Posterior vena cava (tissue), 2 donors: ENCODE measurements at regions not wholly inside any gene's neighbourhood (a gene's known extent, or its start where the extent isn't known, plus 50 kb on each side); places are given as distances from the start of the nearest gene placed in this dataset.

Source experiments
- DNase-seq: peaks from one replicate; pipeline ENCODE4 v3.0.0-alpha.2; 2020; ENCODE audit warnings: low spot score
- intact Hi-C, 2 donors: fragments of 100-400 bp; cut with DNase I; formaldehyde crosslinking; loops; one replicate each; pipeline versions ENCODE4 v1.14.1 to v1.14.2; 2022 to 2023
- donor health status: DM: yes; HTN: yes; CAD: no.
- donor health status: DM: yes; HTN: yes; CAD: no.

DNA sequence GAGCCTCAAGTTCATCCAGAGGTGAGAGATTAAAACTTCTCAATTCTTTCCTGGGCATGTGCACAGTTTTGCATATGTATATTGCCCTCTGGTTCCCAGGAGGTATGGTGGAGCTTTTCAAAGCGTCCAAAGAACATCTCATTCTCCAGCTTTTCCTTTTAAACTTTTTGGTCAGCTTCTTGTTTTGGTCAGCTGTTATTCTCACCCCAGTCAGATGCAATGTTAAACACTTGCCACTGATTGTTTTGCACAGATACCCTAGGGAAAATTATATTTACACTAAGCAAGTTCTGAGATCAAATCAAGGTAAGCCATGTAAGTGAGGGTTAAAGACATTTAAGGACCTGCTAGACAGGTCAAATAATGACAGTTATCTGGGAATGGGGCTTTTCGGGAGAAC is 261.3 kb downstream of the EDEM1 start:
- intact Hi-C loops = no loop called here
- no peak for DNase-seq

DNA sequence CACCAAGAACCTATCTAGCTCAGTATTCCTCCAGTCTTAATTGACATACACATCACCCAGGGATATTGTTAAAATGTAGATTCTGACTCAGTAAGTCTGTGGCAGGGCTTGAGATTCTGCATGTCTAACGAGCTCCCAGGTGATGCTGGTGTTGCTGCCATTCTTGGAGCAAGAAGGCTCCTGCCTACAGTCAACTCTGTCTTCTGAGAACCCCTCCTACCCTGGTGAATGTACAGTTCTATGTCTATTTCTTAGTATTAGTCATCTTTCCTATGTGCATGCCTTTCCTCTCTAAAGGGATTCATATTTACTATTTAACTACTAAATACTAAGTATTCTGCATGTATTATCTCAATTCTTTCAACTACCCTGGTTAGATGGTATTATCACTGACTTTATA is 268.7 kb downstream of the EDEM1 start:
- DNase-seq = no peak
- intact Hi-C loops = no loop called here

DNA sequence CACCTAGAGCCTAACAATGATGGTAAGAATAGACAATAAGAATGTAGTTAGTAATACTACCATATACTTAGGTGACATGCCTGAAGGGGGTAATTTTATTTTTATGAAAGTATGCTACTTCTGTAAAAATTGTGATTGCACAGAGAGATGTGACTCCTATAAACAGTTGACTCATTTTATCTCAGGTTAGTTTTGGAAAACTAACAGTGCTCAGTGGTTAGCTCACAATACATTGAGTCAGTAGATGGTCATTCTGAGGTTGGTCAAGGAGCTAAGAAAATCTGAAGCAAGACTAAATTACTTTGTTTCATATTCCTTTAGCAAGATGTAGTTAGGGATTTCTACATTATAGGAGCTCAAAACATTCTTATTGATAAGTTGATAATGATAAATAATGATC is 271.0 kb downstream of the EDEM1 start:
- no peak for DNase-seq
- intact Hi-C loops = no loop called here

DNA sequence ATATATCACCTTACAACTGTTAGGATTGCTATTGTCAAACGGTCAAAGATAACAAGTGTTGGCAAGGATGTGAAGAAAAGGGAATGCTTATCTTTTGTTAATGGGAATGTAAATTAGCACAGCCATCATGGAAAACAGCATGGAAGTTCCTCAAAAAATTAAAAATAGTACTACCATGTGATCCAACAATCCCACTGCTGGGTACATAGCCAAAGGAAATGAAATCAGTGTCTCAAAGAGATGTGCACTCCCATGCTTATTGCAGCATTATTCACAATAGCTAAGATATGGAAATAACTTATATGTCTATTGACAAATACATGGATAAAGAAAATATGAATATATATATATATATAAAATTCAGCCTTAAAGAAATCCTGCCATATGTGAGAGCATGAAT is 274.6 kb downstream of the EDEM1 start:
- no peak for DNase-seq
- intact Hi-C loops = no loop called here

DNA sequence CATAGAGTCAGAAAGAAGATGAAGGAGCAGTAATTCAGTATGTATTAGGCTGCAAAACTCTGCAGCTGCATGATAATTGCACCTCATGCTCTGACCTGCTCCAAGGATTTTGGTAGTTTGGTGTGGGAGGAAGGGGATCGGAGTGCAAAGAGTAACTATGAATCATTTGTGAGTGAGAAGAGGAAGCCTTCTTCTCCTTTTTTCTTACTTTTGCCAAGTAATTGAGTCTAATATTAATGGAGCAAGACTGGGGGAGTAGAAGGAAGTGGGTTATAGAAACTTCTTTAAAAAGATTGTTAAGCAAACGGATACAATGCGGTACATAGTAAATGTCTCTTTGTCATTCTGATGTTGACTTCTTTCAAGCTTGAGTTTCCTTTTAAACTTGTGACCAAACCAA is 276.5 kb downstream of the EDEM1 start:
- intact Hi-C loops = no loop called here
- no peak for DNase-seq

DNA sequence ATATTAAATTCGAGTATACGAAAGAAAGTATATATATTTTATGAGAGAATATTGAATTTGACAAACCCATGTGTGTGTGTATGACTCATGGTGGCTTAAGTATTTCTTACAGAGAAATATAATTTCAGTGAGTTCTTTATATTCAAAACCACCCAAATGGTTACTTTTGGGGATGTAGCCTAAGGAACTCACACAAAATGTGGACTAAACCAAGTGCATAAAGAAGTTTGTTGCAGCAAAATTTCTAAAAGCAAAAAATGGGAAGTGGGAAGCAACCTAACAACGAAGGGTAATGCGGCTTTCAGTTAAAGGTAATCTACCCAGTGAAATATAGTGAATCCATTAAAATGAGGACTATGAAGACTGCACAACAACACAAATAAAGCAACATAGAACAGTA is 277.1 kb downstream of the EDEM1 start:
- intact Hi-C loops = no loop called here
- DNase-seq = no peak

DNA sequence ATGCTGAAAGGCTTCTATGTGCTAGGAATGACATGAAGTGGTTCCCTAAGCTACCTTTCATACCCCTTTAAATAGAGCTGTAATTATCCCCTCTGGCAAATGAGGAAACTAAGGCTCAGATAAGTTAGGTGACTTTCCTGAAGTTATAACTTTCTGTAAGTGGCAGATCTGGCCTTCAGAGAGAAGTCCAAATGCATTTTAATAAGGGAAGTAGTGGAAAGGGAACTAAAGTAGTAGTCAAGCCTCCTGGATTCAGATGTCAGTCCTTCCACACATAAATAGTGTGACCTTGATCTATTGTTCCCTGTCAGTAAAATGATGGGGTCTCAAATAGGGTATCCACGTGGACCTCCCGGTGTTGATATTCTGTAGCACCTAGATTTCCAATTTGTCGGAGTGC is 277.7 kb downstream of the EDEM1 start:
- intact Hi-C loops = no loop called here
- no peak for DNase-seq

DNA sequence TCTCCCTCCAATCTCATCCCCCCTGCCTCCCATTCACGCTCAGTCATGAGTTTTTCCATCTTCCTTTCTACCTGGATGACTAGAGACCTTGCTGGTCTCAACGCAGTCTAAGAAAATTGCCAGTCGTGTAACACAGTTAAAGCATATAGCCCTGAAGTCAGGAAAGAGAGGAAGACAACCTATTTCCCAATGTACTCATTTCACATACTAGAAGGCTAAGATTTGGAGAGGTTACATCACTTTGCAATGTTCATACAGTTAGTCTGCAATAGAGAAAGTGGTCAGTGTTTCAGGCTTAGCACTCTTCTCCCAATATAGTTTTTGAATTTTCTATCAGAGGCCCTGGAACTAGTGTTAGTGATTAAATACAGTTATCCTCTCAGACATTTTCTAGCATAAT is 278.6 kb downstream of the EDEM1 start:
- intact Hi-C loops = no loop called here
- DNase-seq = no peak

DNA sequence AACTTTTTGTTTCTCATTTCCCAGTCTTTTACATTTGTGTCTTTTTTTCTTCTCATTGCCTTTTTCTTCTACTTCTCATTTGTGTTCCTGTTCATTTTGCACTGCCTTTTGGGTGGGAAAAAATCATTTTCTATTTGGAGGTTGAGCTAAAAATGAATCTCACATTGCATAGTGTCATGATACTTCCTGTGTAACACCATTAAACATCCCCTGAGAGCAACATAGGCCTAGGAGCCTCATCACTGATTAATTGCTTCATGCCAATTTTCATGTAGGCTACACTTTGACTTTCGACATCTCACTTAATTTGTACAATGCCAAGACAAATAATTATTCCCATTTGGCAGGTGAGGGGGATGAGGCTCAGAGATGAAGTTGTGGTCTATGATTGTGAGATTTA is 279.2 kb downstream of the EDEM1 start:
- no peak for DNase-seq
- intact Hi-C loops = no loop called here

DNA sequence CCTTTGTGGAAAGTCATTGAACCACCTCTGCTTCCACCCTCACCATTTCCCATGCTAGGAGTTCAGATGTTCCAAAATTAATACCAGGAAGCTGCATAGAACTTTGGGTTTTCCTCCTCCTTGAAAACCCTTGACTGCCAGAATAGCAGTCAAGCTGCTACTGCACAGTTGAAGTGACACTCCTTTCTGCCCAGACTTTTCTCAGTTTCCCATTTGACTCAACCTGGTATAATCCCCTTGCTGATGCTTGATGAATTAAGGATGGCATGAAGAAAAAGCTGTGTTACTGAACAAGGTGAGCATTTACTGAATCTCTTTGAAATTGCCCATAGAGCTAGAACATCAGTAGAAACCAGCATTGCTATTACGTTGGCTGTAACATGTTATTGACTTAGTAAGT is 286.0 kb downstream of the EDEM1 start:
- intact Hi-C loops = no loop called here
- DNase-seq = no peak

DNA sequence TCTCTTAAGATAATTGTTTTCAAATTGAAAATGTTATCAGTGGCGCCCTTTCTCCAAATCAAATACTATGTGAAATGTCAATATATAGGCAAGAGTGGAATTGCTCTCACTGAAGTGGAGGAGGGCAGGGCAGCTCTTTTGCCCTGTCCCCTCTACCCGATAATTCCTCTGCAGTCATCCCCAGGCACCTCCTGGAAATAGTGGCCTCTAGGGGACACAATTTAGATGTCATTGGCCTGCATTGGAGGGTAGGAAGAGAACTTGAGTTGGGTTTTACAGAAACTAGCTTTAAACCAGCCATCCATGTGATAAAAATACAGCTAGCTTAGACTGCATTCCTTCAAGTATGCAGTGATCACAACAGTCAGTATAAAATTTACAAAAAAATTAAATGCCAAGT is 288.9 kb downstream of the EDEM1 start:
- no peak for DNase-seq
- intact Hi-C loops = no loop called here

DNA sequence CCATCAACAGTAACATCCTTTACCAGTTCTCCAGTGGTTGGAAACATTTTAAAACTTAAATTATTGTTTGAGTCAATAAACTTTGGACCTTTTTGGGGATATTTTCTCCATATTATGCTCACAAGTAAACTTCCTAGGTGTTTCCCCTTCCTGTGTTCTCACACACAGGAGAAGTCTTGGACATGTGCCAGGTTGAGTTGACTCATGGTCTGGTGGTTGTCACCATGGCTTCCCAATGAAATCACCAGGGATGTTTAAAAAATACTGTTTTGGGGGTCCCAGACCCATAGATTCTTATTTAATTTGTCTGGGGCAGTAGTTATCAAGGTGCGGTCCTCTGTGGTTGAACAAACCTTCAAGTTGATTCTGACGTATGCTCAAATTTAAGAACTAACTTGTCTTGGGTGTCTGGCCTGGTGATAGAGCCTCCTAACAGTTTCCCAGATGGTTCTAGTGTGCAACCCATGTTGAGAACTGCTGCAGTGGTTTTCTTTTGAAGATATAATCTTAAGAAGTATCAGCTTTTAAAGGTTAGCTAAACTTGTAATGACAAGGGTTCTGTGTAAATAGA is 291.8 kb downstream of the EDEM1 start:
- intact Hi-C loops = no loop called here
- DNase-seq = no peak

DNA sequence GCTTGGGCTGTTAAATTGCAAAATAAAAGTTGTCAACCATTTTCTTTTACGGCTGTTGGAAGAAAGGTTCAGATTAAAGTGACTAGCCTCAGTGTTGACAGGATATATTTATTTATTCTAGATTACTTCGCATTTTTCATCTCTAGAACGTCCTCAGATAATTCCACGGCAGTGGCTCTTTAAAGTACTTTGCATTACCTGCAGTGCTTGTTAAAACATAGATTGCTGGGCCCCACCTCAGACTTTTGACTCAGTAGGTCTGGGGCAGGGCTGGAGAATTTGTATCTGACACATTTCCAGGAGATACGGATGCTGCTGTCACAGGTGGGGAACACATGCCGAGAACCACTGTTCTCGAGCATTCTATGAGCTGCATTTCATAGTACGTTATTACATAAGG is 292.7 kb downstream of the EDEM1 start:
- intact Hi-C loops = no loop called here
- no peak for DNase-seq

DNA sequence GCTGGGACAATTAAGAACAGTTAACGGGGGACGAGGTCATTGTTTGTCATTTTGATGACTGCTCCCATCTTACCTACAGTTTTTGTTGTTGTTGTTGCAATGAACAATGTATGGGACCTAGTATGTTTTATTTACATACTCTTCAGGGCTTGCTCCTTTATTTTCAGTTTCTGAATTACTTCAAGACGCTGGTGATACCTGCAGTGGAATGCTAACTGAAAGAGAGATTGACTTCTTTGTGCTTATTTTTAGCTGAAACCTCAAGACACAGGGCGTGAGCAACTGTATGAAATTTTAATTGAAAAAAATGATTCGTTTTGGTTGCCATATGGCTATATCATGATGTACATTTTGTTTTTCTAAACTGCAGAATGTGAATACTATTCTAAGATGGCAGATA is 297.9 kb downstream of the EDEM1 start:
- intact Hi-C loops = no loop called here
- DNase-seq = no peak

DNA sequence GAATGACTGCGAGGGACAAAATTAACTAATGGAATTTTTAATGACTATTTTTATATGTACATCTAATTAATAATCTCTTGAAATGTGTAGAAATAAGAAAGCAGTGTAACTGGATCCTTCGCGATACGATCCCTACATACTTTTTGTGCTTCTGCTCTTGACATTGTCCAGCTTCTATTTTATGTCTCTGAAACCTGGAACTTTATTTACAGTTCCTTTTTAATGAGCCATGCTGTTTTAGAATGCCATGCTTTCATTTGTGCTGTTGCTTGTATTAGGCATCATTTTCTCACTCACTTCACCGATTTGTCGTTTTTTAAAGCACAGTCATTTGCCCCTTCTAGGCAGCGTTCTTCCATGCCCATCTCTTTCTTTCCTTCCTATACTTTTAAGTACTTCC is 301.3 kb downstream of the EDEM1 start:
- intact Hi-C loops = no loop called here

DNA sequence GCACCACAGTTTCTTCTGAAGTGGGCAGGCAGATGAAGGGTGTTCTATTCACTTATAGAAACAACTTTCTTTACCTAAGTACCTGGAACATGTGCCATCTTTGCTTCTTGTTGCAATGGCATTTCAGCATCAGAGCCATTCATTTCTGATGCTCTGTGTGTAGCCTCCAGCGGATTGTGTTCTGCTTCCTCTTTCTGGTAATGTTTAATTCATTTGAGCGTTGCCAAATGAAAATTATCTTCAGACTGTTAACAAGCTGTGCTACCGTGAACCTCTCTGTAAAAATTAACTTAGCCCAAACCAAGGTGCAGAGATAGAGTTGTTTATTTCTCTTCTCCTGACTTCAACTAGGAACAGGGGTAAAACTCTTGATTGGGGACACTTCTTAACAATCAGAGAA is 302.0 kb downstream of the EDEM1 start:
- intact Hi-C loops = no loop called here
- no peak for DNase-seq

More for the DNA sequence above, 301.3 kb downstream of the EDEM1 start:
- DNase-seq = no peak

DNA sequence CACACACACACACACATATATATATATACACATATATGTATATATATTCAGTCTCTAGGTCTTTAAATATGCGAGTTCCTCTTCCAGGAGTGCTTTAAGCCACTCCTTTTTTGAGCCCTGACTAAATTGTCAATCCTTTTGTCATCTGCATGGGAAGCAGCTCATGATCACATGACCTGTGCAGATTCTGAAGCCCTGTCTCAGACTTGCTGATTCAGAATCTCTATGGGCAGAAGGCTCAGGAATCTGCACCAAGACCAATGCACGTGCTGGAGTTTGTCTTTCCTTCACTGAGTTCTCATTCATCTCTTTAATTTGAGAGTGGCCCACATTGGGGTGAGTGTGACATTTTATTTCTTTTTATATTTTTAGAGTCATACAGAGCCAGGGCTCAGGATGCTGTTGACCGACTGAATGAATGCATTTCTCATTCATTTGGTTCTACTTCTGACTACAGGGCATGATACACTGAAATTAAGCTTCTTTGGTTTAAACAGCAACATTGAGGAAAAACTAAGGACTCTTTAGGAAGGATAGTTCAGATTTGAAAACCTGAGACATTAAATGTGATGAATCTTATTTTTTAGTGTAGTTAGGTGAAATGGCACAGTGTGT is 307.5 kb downstream of the EDEM1 start:
- DNase-seq = no peak
- intact Hi-C loops = no loop called here

DNA sequence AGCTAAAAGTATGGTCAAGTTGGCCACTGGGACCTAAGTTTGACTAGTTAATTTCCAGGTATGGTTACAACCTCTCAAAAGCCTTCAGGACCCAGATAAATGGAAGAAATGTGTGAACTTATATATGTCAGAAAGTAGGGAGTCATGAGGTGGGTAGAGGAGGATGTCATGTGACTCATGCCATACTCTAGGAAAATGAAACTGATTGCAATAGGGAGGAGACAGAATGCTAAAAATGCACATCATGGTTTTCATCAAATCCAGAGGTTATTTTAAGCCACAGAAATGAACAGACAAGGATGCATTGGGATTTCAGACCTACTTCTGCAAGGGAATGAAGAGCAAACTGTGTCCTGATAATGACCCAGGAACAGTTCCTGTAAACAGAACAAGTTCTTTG is 310.0 kb downstream of the EDEM1 start:
- no peak for DNase-seq
- intact Hi-C loops = no loop called here

DNA sequence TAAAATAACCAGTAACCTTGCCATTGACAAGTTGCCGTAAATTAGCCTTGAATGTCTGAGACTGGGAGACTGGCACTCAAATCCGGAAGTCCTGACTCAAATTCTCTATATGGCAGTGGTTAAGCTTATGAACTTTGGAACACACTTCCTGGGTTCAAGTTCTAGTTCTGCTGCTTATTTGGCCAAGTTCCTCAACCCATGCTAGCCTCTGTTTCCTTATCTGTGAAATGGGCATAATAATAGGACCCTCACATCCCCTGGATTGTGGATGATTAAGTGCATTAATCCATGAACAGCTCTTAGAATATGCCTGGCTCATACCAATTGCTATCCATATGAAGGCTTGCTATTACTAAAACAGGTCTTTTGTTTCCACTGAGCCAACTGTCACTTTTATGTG is 311.5 kb downstream of the EDEM1 start:
- intact Hi-C loops = no loop called here
- DNase-seq = no peak

DNA sequence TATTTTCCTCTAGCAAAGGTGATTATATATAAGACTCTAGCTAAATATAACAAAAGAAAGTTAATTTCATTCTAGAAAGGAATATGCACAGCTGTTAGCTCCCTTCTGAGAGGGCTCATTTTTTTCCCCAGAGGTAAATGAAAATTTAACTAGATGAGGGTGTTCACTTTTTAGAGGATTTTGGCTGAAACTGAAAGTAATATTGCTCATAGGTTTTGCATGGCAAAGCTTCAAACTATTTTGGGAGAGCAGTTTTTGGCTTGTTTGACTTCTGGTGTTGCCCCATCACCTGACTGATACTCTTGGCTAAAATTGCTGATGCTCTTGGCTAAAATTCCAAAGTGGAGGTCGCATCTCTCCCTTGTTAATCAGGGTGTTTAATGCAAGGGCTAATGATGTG is 311.9 kb downstream of the EDEM1 start:
- DNase-seq = no peak
- intact Hi-C loops = no loop called here

DNA sequence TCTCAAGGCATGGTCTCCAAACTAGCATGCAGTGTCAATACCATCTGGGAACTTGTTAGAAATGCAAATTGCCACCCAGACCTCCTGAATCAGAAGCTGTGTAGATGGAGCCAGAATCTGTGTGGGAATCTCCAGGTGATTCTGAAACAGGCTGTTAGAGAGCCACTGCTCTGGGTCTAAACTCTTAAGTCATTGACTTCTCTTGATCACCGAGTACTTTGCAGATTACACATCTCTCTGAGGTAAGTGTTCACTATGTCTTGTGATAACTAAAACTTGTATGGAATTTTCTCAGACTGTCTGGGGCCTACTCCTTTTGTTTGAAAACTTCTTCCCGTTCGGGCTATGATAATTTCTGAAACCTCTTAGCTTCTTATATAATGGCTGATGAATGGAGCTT is 315.6 kb downstream of the EDEM1 start:
- intact Hi-C loops = no loop called here
- no peak for DNase-seq

DNA sequence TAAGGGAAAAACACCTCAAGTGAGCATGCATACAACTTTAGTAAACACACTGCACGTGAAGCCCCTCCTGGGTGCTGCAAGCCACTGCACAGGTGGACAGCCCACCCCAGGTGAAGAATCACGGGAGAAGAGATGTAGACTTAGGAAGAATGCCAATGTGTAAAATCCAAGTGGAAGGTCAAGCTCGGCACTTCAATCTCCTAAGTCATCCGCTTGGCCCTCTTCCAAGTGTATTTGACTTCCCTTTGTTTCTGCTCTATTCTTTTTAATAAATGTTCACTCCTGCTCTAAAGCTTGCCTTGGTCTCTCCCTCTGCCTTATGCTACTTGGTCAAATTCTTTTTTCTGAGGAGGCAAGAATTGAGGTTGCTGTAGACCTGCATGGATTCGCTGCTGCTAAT is 316.6 kb downstream of the EDEM1 start:
- intact Hi-C loops = no loop called here
- no peak for DNase-seq
